Endothelial cell of umbilical vein (primary cell): ENCODE measurements at regions not wholly inside any gene's neighbourhood (a gene's known extent, or its start where the extent isn't known, plus 50 kb on each side); places are given as distances from the start of the nearest gene placed in this dataset.

ENCODE experiments used
- POLR2A ChIP-seq: IDR thresholded peaks from 2 replicates; pipeline ENCODE4 v1.6.1; 2012; ENCODE audit warnings: low read depth, mild to moderate bottlenecking, control low read depth, low read length
- TF ChIP-seq, protein P1 (sequence below), 2 donors: IDR thresholded peaks; 1 replicate in 1 of 2; 2 replicates in 1 of 2; pipeline ENCODE4 v1.5.1; 2011; ENCODE audit warnings: low read length in 2 of 2, mild to moderate bottlenecking in 2 of 2, moderate library complexity in 2 of 2, control low read depth in 1 of 2, inconsistent platforms in 1 of 2, low read depth in 1 of 2; ENCODE audit not compliant: insufficient read depth in 1 of 2; ENCODE audit errors: extremely low read depth in 1 of 2

DNA sequence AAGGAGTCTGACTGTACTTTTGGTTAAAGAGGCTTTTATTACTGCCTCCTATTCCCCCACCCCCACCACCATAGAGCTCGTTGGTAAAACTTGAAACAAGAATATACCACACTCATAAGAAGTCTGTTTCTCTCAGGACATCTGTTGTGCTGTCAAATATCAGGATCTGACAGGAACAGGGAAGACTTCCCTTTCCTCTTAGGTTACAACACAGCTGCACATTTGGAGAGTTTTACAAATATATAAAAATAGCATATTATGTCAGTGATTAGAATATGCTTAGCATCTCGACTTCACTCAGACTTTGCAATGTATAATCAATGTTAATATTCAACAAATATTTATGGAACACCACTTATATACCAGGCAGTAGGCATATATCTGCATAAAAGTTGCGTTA lies 439.6 kb upstream of the REG3G start:
- TF ChIP-seq, protein P1, sequence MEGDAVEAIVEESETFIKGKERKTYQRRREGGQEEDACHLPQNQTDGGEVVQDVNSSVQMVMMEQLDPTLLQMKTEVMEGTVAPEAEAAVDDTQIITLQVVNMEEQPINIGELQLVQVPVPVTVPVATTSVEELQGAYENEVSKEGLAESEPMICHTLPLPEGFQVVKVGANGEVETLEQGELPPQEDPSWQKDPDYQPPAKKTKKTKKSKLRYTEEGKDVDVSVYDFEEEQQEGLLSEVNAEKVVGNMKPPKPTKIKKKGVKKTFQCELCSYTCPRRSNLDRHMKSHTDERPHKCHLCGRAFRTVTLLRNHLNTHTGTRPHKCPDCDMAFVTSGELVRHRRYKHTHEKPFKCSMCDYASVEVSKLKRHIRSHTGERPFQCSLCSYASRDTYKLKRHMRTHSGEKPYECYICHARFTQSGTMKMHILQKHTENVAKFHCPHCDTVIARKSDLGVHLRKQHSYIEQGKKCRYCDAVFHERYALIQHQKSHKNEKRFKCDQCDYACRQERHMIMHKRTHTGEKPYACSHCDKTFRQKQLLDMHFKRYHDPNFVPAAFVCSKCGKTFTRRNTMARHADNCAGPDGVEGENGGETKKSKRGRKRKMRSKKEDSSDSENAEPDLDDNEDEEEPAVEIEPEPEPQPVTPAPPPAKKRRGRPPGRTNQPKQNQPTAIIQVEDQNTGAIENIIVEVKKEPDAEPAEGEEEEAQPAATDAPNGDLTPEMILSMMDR (IDR thresholded peaks at IDR 0.05; ENCODE audit: extremely low read depth in 1 of 2, insufficient read depth in 1 of 2, low read depth in 1 of 2, low read length in 2 of 2), result no peak
- TF ChIP-seq POLR2A, result no peak
